Right atrium auricular region (tissue), 2 donors: ENCODE measurements at regions not wholly inside any gene's neighbourhood (a gene's known extent, or its start where the extent isn't known, plus 50 kb on each side); places are given as distances from the start of the nearest gene placed in this dataset.
A peak's percentile ranks its signal among the peaks of the same experiment; 100 is the strongest.

Source experiments
- DNase-seq: peaks from one replicate; pipeline ENCODE4 v3.0.0-alpha.2; 2019; ENCODE audit warnings: low spot score
- H3K27ac ChIP-seq, 2 donors: fragments of 200-600 bp; sonication (generic); 1 replicate in 1 of 2; 2 replicates in 1 of 2; pipeline ENCODE4 v1.5.1; 2016 to 2019
- H3K27me3 ChIP-seq, 2 donors: fragments of 200-600 bp; sonication (generic); one replicate each; pipeline versions ENCODE4 v1.5.1 to v1.6.0; 2017 to 2019
- H3K36me3 ChIP-seq: fragments of 200-600 bp; sonication (generic); one replicate; pipeline ENCODE4 v1.5.1; 2016
- H3K4me1 ChIP-seq, 2 donors: fragments of 200-600 bp; sonication (generic); one replicate each; pipeline versions ENCODE4 v1.5.1 to v1.6.0; 2017 to 2019
- H3K4me3 ChIP-seq, 2 donors: fragments of 200-600 bp; sonication (generic); 1 replicate in 1 of 2; 2 replicates in 1 of 2; pipeline ENCODE4 v1.5.1; 2017 to 2019; ENCODE audit warnings: mild to moderate bottlenecking in 1 of 2, moderate library complexity in 1 of 2
- H3K9me3 ChIP-seq, 2 donors: fragments of 200-600 bp; sonication (generic); one replicate each; pipeline ENCODE4 v1.5.1; 2019
- TF ChIP-seq, protein P1 (sequence below), 2 donors: fragments of 200-600 bp; sonication (generic); IDR thresholded peaks; one replicate each; pipeline ENCODE4 v1.5.1; 2019; ENCODE audit warnings: antibody characterized with exemption in 2 of 2

DNA sequence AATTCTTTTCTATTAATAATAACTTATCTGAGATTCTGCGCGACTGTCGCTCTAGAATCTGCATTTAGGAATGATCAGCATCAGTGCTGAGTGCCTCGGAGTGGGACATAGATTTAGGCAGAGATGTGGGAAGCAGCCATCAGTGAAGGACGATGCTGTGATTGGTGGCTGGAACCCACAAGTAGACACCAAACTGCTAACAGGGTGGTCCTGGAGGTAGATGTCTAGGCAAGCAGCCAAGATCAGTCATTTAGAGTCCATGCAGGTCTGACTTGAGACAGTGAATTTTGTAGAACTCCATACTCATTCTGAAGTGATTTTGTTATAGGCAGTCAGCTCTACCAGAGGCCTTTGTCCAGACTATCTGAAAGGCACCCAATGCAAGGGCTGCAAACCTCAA lies 51.8 kb upstream of the LYST start:
- H3K4me1 ChIP-seq: peaks cover 0 to 21% of the 10 kb centered on the region in 2 donors
- no peaks in the 10 kb centered on the region for H3K27me3 ChIP-seq
- H3K27ac ChIP-seq: peak overlapping the region in 1 of 2 donors; percentile 69
- H3K4me3 ChIP-seq: no peak overlapping the region
- H3K36me3 ChIP-seq: no peaks in the 10 kb centered on the region
- TF ChIP-seq, protein P1, sequence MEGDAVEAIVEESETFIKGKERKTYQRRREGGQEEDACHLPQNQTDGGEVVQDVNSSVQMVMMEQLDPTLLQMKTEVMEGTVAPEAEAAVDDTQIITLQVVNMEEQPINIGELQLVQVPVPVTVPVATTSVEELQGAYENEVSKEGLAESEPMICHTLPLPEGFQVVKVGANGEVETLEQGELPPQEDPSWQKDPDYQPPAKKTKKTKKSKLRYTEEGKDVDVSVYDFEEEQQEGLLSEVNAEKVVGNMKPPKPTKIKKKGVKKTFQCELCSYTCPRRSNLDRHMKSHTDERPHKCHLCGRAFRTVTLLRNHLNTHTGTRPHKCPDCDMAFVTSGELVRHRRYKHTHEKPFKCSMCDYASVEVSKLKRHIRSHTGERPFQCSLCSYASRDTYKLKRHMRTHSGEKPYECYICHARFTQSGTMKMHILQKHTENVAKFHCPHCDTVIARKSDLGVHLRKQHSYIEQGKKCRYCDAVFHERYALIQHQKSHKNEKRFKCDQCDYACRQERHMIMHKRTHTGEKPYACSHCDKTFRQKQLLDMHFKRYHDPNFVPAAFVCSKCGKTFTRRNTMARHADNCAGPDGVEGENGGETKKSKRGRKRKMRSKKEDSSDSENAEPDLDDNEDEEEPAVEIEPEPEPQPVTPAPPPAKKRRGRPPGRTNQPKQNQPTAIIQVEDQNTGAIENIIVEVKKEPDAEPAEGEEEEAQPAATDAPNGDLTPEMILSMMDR (IDR thresholded peaks at IDR 0.05): no peak
- DNase-seq: no peak
- H3K9me3 ChIP-seq: no peaks in the 10 kb centered on the region

DNA sequence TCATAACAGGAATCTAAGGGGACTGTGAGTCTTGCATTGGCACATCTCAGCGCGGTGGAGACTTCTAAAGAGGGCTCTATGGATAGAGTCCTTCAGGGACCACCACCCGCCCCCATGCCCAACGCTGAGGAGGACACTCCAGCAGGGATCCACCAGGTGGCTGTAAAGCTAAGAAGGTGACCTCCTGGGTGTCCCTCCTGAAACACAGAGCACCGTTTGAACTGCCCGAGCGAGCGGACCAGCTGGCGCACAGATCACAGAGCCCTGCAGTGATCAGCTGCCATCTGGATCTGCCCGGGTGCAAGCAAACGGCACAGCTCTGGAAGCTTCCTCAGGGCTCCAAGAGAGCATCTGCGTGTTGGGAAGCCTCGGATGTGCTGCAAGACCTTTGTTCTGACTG lies 51.3 kb upstream of the LYST start:
- Histone ChIP-seq H3K4me1 (peaks cover 0 to 18% of the 10 kb centered on the region in 2 donors), H3K27me3 (no peaks in the 10 kb centered on the region), H3K9me3 (no peaks in the 10 kb centered on the region), H3K36me3 (no peaks in the 10 kb centered on the region), H3K27ac (peak overlapping the region; percentile 65 to 69), H3K4me3 (no peak overlapping the region)
- TF ChIP-seq, protein P1 (IDR thresholded peaks at IDR 0.05): no peak
- no peak for DNase-seq

DNA sequence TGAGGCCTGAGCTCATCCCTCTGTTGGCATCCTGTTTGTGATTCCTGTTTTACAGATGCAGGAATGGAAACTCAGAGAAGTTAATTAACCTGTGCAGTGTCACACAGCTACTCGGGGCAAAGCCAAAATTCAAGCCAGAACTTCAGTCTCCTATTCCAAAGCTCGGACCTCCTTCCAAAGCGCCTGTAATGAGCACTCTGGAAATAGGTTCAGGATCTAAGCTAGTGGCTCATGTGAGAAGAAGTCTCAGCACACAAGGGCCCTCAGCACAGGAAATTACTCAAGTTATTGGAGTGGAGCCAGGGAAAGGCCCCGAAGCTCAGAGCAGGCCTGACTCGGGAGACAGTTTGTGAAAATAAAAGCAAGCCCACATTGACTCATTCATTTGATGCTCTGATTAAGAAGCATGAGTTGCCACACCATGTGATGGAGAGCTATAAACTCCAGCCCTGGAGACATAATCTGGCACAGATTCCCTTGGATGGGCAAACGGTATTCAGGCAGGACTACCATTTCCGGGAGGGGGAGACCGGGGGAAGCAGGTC lies 50.6 kb upstream of the LYST start:
- Histone ChIP-seq H3K36me3 (no peaks in the 10 kb centered on the region), H3K9me3 (no peaks in the 10 kb centered on the region), H3K27ac (peak overlapping the region; percentile 65 to 69), H3K4me3 (no peak overlapping the region), H3K27me3 (no peaks in the 10 kb centered on the region), H3K4me1 (peaks cover 0 to 18% of the 10 kb centered on the region in 2 donors)
- TF ChIP-seq, protein P1 (IDR thresholded peaks at IDR 0.05): no peak
- peak; percentile 93 for DNase-seq
